ENCODE measurements at regions not wholly inside any gene's neighbourhood (a gene's known extent, or its start where the extent isn't known, plus 50 kb on each side); places are given as distances from the start of the nearest gene placed in this dataset.

- POLR2A ChIA-PET: no interaction called here
- no peak for TF ChIP-seq CTCF (IDR thresholded peaks at IDR 0.05; ENCODE audit: insufficient read depth, low read length, missing control alignments)
- CTCF ChIA-PET: no interaction called here
- no peak overlapping the region for H3K4me3 ChIP-seq (ENCODE audit: low read depth, low read length)
- no peak for DNase-seq (ENCODE audit: low read depth, low spot score)
These were observed 748.0 kb downstream of the PCDH18 start for GRCh38 chr4:136784326-136784725.

- TF ChIP-seq CTCF (IDR thresholded peaks at IDR 0.05; ENCODE audit: insufficient read depth, low read length, missing control alignments): no peak
- no peak for DNase-seq (ENCODE audit: low read depth, low spot score)
- H3K4me3 ChIP-seq (ENCODE audit: low read depth, low read length): no peak overlapping the region
- ChIA-PET CTCF (no interaction called here), POLR2A (no interaction called here)
These were observed 762.6 kb downstream of the PCDH18 start for GRCh38 chr4:136769717-136770116.

DNA sequence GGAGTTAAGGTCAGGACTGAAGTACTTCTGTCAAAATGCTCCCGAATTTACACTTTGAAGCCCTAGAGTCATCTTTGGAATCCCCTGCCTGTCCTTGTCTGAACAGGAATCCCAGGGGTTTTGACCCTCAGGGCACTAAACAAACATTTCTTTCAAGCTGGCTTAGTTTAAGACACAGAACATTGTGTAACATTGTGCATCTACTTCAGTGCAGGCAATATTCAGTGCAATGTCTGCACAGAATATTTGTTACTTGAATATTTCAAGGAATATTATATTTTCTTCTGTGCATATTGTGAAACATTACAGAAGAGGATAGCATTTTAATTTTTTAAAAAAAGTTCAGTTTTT, 763.4 kb downstream of the PCDH18 start:
- DNase-seq (ENCODE audit: low read depth, low spot score): no peak
- ChIA-PET POLR2A (no interaction called here), CTCF (no interaction called here)
- H3K4me3 ChIP-seq (ENCODE audit: low read depth, low read length): no peak overlapping the region
- TF ChIP-seq CTCF (IDR thresholded peaks at IDR 0.05; ENCODE audit: insufficient read depth, low read length, missing control alignments): no peak

DNA sequence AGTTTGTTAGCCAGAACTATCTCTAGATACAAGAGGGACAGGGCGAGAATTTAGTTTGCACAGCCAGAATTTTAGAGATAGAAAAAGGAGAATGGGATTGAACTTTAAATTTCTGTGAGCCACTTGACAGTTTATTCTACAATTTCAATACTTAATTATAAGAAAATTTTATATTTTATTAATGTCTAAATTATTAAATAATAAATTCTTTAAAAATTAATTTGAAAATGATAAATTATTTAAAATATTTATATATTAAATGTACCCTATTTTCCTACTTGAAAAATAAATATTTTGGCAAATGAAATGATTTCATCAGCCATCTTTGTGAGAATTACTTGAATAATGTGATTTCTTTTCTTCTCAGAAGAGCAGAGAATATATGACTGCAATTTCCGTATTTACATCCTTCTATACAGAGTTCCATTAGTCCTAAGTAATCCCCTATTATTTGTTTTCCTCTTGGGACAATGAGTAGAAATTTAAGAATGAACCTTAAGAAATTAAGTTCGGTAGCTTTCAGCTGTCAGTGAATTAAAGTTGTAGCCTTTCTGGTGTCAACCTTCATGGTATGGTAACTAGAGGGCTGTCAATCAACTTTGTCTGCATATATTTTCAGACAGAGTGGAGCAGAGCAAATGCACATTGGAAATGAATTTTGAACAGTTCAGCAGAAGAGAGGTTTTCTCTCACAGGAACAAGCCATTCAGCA, 763.9 kb downstream of the PCDH18 start:
- DNase-seq (ENCODE audit: low read depth, low spot score): no peak
- CTCF ChIA-PET: no interaction called here
- H3K4me3 ChIP-seq (ENCODE audit: low read depth, low read length): no peak overlapping the region
- POLR2A ChIA-PET: no interaction called here
- no peak for TF ChIP-seq CTCF (IDR thresholded peaks at IDR 0.05; ENCODE audit: insufficient read depth, low read length, missing control alignments)

DNA sequence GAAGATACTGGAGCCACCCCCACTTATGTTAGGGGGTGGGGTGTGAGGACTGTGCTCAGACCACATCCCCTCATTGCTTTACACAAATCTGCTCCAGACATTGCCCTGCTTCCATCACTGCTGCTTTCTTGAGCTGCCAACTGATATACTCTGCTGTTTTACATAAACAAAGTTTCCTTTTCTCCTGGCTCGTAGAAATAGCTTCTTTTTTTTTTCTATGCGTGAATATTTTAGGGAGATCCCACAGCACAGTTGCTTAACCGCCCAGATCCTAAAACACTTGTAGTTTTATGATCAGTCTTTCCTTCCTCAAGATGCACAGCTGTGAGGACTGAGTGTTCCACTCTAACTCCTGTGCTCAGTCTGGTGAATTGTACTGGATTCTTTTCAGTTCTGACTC, 768.4 kb downstream of the PCDH18 start:
- ChIA-PET POLR2A (no interaction called here), CTCF (no interaction called here)
- no peak overlapping the region for H3K4me3 ChIP-seq (ENCODE audit: low read depth, low read length)
- no peak for DNase-seq (ENCODE audit: low read depth, low spot score)
- TF ChIP-seq CTCF (IDR thresholded peaks at IDR 0.05; ENCODE audit: insufficient read depth, low read length, missing control alignments): no peak

DNA sequence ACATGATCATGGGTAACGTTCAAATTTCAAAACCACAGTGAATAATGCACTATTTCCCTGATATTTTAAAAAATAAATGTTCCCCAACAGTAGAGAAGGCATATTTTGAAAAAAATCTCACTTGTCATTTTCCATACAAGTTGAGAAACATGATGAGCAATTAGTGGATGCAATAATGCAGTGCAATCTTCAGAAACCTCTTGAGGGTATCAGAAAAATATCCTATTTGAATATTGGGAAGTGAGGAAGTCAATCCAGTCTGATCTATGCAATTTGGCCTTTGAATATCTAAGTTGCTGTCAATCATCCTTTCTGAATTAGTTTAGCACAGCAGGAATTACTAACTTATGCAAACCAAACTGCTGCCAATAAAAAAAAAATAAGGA, 776.8 kb downstream of the PCDH18 start:
- no peak for DNase-seq (ENCODE audit: low read depth, low spot score)
- TF ChIP-seq CTCF (IDR thresholded peaks at IDR 0.05; ENCODE audit: insufficient read depth, low read length, missing control alignments): no peak
- ChIA-PET POLR2A (no interaction called here), CTCF (no interaction called here)
- no peak overlapping the region for H3K4me3 ChIP-seq (ENCODE audit: low read depth, low read length)
